PC-9 (cell line): ENCODE measurements at regions not wholly inside any gene's neighbourhood (a gene's known extent, or its start where the extent isn't known, plus 50 kb on each side); places are given as distances from the start of the nearest gene placed in this dataset.

Experiments
- BruUV-seq: library from RNA; stranded (reverse); fragments of 400-500 nt; replicated peaks from 2 replicates; lab custom pipeline; 2021; lab: Mats Ljungman, UMichigan
- CTCF ChIA-PET: fragments of 300-600 bp; sonication (Branson Sonifier 250); formaldehyde crosslinking; loops from one replicate; lab custom pipeline; 2022; ENCODE audit warnings: antibody characterized with exemption; lab: Charles Lee
- POLR2A ChIA-PET: fragments of 300-600 bp; sonication (Branson Sonifier 250); formaldehyde crosslinking; loops from one replicate; lab custom pipeline; 2022; ENCODE audit warnings: antibody characterized with exemption; ENCODE audit not compliant: unreplicated experiment; lab: Charles Lee
- DNase-seq, 2 experiments: peaks; one replicate each; pipeline versions ENCODE4 v3.0.0 to v3.0.0-alpha.2; 2015 to 2022; ENCODE audit warnings: mixed read lengths in 1 of 2
- H2AFZ ChIP-seq: fragments of 200-600 bp; sonication (generic); 2 replicates; pipeline ENCODE4 v1.8.1; 2017; ENCODE audit warnings: antibody characterized with exemption
- H3F3A ChIP-seq: fragments of 200-600 bp; sonication (generic); 2 replicates; pipeline ENCODE4 v1.8.1; 2017; ENCODE audit warnings: antibody characterized with exemption, mild to moderate bottlenecking, low read depth; ENCODE audit not compliant: insufficient read depth
- H3K27ac ChIP-seq: fragments of 200-600 bp; sonication (generic); 2 replicates; pipeline ENCODE4 v1.6.1; 2016; ENCODE audit warnings: mixed run types
- H3K27me3 ChIP-seq: fragments of 200-600 bp; sonication (generic); 2 replicates; pipeline ENCODE4 v1.6.1; 2016; ENCODE audit warnings: low read depth, mixed run types; ENCODE audit not compliant: insufficient read depth
- H3K36me3 ChIP-seq: fragments of 200-600 bp; sonication (generic); 2 replicates; pipeline ENCODE4 v1.6.1; 2016; ENCODE audit warnings: low read depth, mixed run types
- H3K4me1 ChIP-seq: fragments of 200-600 bp; sonication (generic); replicated peaks from 2 replicates; pipeline ENCODE4 v1.6.1; 2016; ENCODE audit warnings: mixed run types; ENCODE audit not compliant: insufficient read depth
- H3K4me2 ChIP-seq: fragments of 200-600 bp; sonication (generic); 2 replicates; pipeline ENCODE4 v1.6.1; 2017; ENCODE audit warnings: mixed run types
- H3K4me3 ChIP-seq: fragments of 200-600 bp; sonication (generic); 2 replicates; pipeline ENCODE4 v1.6.1; 2016; ENCODE audit warnings: mixed run types
- H3K79me2 ChIP-seq: fragments of 200-600 bp; sonication (generic); 2 replicates; pipeline ENCODE4 v1.6.1; 2017; ENCODE audit warnings: low read depth, mixed run types
- H3K9me2 ChIP-seq: fragments of 200-600 bp; sonication (generic); 2 replicates; pipeline ENCODE4 v1.8.1; 2017; ENCODE audit warnings: mild to moderate bottlenecking; ENCODE audit not compliant: insufficient read depth
- H3K9me3 ChIP-seq: fragments of 200-600 bp; sonication (generic); 2 replicates; pipeline ENCODE4 v1.8.1; 2016; ENCODE audit warnings: low read depth; ENCODE audit not compliant: insufficient read depth
- H4K20me1 ChIP-seq: fragments of 200-600 bp; sonication (generic); 2 replicates; pipeline ENCODE4 v1.8.1; 2017; ENCODE audit not compliant: insufficient read depth
- CTCF ChIP-seq: fragments of 200-600 bp; sonication (generic); conservative IDR thresholded peaks from 2 replicates; pipeline ENCODE4 v1.6.1; 2017; ENCODE audit warnings: mixed run types, antibody characterized with exemption, mild to moderate bottlenecking, moderate library complexity
- EZH2 ChIP-seq: fragments of 200-600 bp; sonication (generic); IDR thresholded peaks from 2 replicates; pipeline ENCODE4 v1.8.0; 2017; ENCODE audit warnings: antibody characterized with exemption, low read depth
- intact Hi-C: fragments of 100-400 bp; cut with micrococcal nuclease; formaldehyde crosslinking; loops from one replicate; pipeline ENCODE4 v1.10.0; 2022; ENCODE audit not compliant: unreplicated experiment

GRCh38 chr1:30814292-30814691 lies 56.7 kb upstream of the LAPTM5 start:
- Histone ChIP-seq H3K79me2 (no peaks in the 10 kb centered on the region), H3K27ac (no peak overlapping the region), H3F3A (peaks cover 7% of the 10 kb centered on the region; the same call in 1 of the 2 replicates), H3K27me3 (no peaks in the 10 kb centered on the region), H3K4me2 (no peak overlapping the region), H3K9me2 (no peaks in the 10 kb centered on the region), H3K4me3 (no peak overlapping the region), H3K9me3 (no peaks in the 10 kb centered on the region), H4K20me1 (no peaks in the 10 kb centered on the region), H3K36me3 (no peaks in the 10 kb centered on the region), H2AFZ (no peak overlapping the region), H3K4me1 (peaks cover 20% of the 10 kb centered on the region)
- ChIA-PET CTCF (no interaction called here), POLR2A (no interaction called here)
- no peak for TF ChIP-seq CTCF
- no TSS peak for BruUV-seq
- intact Hi-C loops = no loop called here
- no peak for DNase-seq

- H3K36me3 ChIP-seq = no peaks in the 10 kb centered on the region
- H3K9me3 ChIP-seq = no peaks in the 10 kb centered on the region
- H3F3A ChIP-seq = peaks cover 7% of the 10 kb centered on the region; the same call in 1 of the 2 replicates
- DNase-seq = no peak
- H3K4me2 ChIP-seq = no peak overlapping the region
- H3K27me3 ChIP-seq = no peaks in the 10 kb centered on the region
- TF ChIP-seq EZH2 (no peak), CTCF (no peak)
- CTCF ChIA-PET = no interaction called here
- BruUV-seq = no TSS peak
- no peaks in the 10 kb centered on the region for H3K79me2 ChIP-seq
- no peaks in the 10 kb centered on the region for H4K20me1 ChIP-seq
- intact Hi-C loops = no loop called here
- no peak overlapping the region for H3K4me3 ChIP-seq
- no peak overlapping the region for H2AFZ ChIP-seq
- POLR2A ChIA-PET = no interaction called here
- H3K4me1 ChIP-seq = peaks cover 13% of the 10 kb centered on the region
- H3K9me2 ChIP-seq = no peaks in the 10 kb centered on the region
- no peak overlapping the region for H3K27ac ChIP-seq
These were observed 54.5 kb upstream of the LAPTM5 start for GRCh38 chr1:30812076-30812475.

GRCh38 chr1:30811187-30811586 lies 53.6 kb upstream of the LAPTM5 start:
- BruUV-seq = no TSS peak
- H3K9me3 ChIP-seq = no peaks in the 10 kb centered on the region
- CTCF ChIA-PET = no interaction called here
- TF ChIP-seq CTCF = no peak
- no peak for TF ChIP-seq EZH2
- H3K4me1 ChIP-seq = peaks cover 8% of the 10 kb centered on the region
- no peaks in the 10 kb centered on the region; the same call in 1 of the 2 replicates for H3K27me3 ChIP-seq
- POLR2A ChIA-PET = no interaction called here
- H2AFZ ChIP-seq = no peak overlapping the region
- no peak overlapping the region for H3K27ac ChIP-seq
- H3F3A ChIP-seq = peaks cover 3% of the 10 kb centered on the region; the same call in 1 of the 2 replicates
- no peak overlapping the region for H3K4me2 ChIP-seq
- no peaks in the 10 kb centered on the region for H3K9me2 ChIP-seq
- intact Hi-C loops = no loop called here
- no peaks in the 10 kb centered on the region for H4K20me1 ChIP-seq
- H3K36me3 ChIP-seq = no peaks in the 10 kb centered on the region
- H3K4me3 ChIP-seq = no peak overlapping the region
- H3K79me2 ChIP-seq = no peaks in the 10 kb centered on the region
- no peak for DNase-seq
